GM23338 (cell line): ENCODE measurements at regions not wholly inside any gene's neighbourhood (a gene's known extent, or its start where the extent isn't known, plus 50 kb on each side); places are given as distances from the start of the nearest gene placed in this dataset.

Experiments used
- ATAC-seq: fragments of 200-7000 bp; cut with Tn5 transposase; 3 replicates; pipeline ENCODE4 v1.9.1; 2020
- DNase-seq: peaks from one replicate; pipeline ENCODE4 v3.0.0-alpha.2; 2015; ENCODE audit warnings: low spot score
- H2AFZ ChIP-seq: fragments of 200-600 bp; sonication (generic); 2 replicates; pipeline ENCODE4 v1.8.0; 2016; ENCODE audit warnings: antibody characterized with exemption, mild to moderate bottlenecking, moderate library complexity
- H3F3A ChIP-seq: fragments of 200-600 bp; sonication (generic); replicated peaks from 2 replicates; pipeline ENCODE4 v1.8.0; 2017; ENCODE audit warnings: antibody characterized with exemption, mixed run types, low read depth
- H3K27ac ChIP-seq: fragments of 200-600 bp; sonication (generic); 2 replicates; pipeline ENCODE4 v1.6.1; 2016; ENCODE audit warnings: low read depth
- H3K27me3 ChIP-seq: fragments of 200-600 bp; sonication (generic); 2 replicates; pipeline ENCODE4 v1.8.0; 2016; ENCODE audit warnings: mild to moderate bottlenecking, mixed run types, moderate library complexity; ENCODE audit not compliant: insufficient read depth
- H3K36me3 ChIP-seq: fragments of 200-600 bp; sonication (generic); 2 replicates; pipeline ENCODE4 v1.8.0; 2016; ENCODE audit warnings: mild to moderate bottlenecking; ENCODE audit not compliant: insufficient read depth
- H3K4me1 ChIP-seq: fragments of 200-600 bp; sonication (generic); 2 replicates; pipeline ENCODE4 v1.8.0; 2016; ENCODE audit warnings: mild to moderate bottlenecking, moderate library complexity; ENCODE audit not compliant: insufficient read depth
- H3K4me2 ChIP-seq: fragments of 200-600 bp; sonication (generic); 2 replicates; pipeline ENCODE4 v1.7.1; 2017; ENCODE audit warnings: mixed run types
- H3K4me3 ChIP-seq: fragments of 200-600 bp; sonication (generic); 2 replicates; pipeline ENCODE4 v1.6.1; 2016; ENCODE audit warnings: mixed run types
- H3K79me2 ChIP-seq: fragments of 200-600 bp; sonication (generic); replicated peaks from 2 replicates; pipeline ENCODE4 v1.8.0; 2017; ENCODE audit warnings: mild to moderate bottlenecking; ENCODE audit not compliant: insufficient read depth
- H3K9me2 ChIP-seq: fragments of 200-600 bp; sonication (generic); 2 replicates; pipeline ENCODE4 v1.8.0; 2017; ENCODE audit not compliant: insufficient read depth
- H4K20me1 ChIP-seq: fragments of 200-600 bp; sonication (generic); replicated peaks from 2 replicates; pipeline ENCODE4 v1.8.0; 2017; ENCODE audit warnings: mild to moderate bottlenecking; ENCODE audit not compliant: insufficient read depth
- H3K27ac Mint-ChIP-seq: 2 replicates; pipeline ENCODE4 v1.8.0; 2020; ENCODE audit warnings: inconsistent platforms, mild to moderate bottlenecking, moderate library complexity, mixed read lengths
- H3K27me3 Mint-ChIP-seq: 3 replicates; pipeline ENCODE4 v1.8.0; 2022; ENCODE audit warnings: low read depth, mild to moderate bottlenecking, moderate library complexity, mixed read lengths, inconsistent platforms; ENCODE audit not compliant: insufficient read depth, poor library complexity
- H3K36me3 Mint-ChIP-seq: 3 replicates; pipeline ENCODE4 v1.8.0; 2021; ENCODE audit warnings: low read depth, mild to moderate bottlenecking, inconsistent platforms, moderate library complexity, mixed read lengths
- H3K4me1 Mint-ChIP-seq: 3 replicates; pipeline ENCODE4 v1.8.0; 2020; ENCODE audit warnings: mild to moderate bottlenecking, inconsistent platforms, mixed read lengths
- H3K4me3 Mint-ChIP-seq: 3 replicates; pipeline ENCODE4 v1.8.0; 2021; ENCODE audit warnings: moderate library complexity, mild to moderate bottlenecking, inconsistent platforms, mixed read lengths
- H3K9me3 Mint-ChIP-seq: 3 replicates; pipeline ENCODE4 v1.8.0; 2020; ENCODE audit warnings: moderate library complexity, mild to moderate bottlenecking, inconsistent platforms, mixed read lengths
- EZH2phosphoT487 ChIP-seq: fragments of 200-600 bp; sonication (generic); IDR thresholded peaks from one replicate; pipeline ENCODE4 v1.8.1; 2018; ENCODE audit warnings: antibody characterized with exemption; ENCODE audit not compliant: unreplicated experiment
- JUNB ChIP-seq: IDR thresholded peaks from one replicate; pipeline ENCODE4 v1.6.1; 2016; ENCODE audit warnings: antibody characterized with exemption; ENCODE audit not compliant: unreplicated experiment
- NANOG ChIP-seq: IDR thresholded peaks from 2 replicates; pipeline ENCODE4 v1.6.1; 2016; ENCODE audit warnings: antibody characterized with exemption, borderline replicate concordance
- POLR2AphosphoS5 ChIP-seq: IDR thresholded peaks from 2 replicates; pipeline ENCODE4 v1.6.1; 2016; ENCODE audit warnings: antibody characterized with exemption, low read depth
- ZNF114 ChIP-seq: fragments of 250-450 bp; sonication (Bioruptor Pico); IDR thresholded peaks from 2 replicates; pipeline ENCODE4 v1.5.0; 2020; ENCODE audit warnings: mild to moderate bottlenecking, moderate library complexity
- ZNF331 ChIP-seq: fragments of 250-450 bp; sonication (Bioruptor Pico); IDR thresholded peaks from 2 replicates; pipeline ENCODE4 v1.5.0; 2020; ENCODE audit warnings: low read depth, mild to moderate bottlenecking, moderate library complexity
- TF ChIP-seq, protein P1 (sequence below): IDR thresholded peaks from one replicate; pipeline ENCODE4 v1.6.1; 2018; ENCODE audit warnings: antibody characterized with exemption; ENCODE audit not compliant: unreplicated experiment

- Histone ChIP-seq H3K4me2 (no peak overlapping the region), H3K4me3 (no peak overlapping the region), H3K27ac (no peak overlapping the region), H3K27me3 (no peaks in the 10 kb centered on the region), H3K9me2 (no peaks in the 10 kb centered on the region), H3F3A (no peaks in the 10 kb centered on the region), H4K20me1 (no peaks in the 10 kb centered on the region), H2AFZ (no peak overlapping the region), H3K79me2 (no peaks in the 10 kb centered on the region), H3K4me1 (no peaks in the 10 kb centered on the region), H3K36me3 (no peaks in the 10 kb centered on the region)
- TF ChIP-seq JUNB, result no peak
- no peak for TF ChIP-seq ZNF331 (CRISPR knock-in tag)
- TF ChIP-seq EZH2phosphoT487, result no peak
- TF ChIP-seq, protein P1, sequence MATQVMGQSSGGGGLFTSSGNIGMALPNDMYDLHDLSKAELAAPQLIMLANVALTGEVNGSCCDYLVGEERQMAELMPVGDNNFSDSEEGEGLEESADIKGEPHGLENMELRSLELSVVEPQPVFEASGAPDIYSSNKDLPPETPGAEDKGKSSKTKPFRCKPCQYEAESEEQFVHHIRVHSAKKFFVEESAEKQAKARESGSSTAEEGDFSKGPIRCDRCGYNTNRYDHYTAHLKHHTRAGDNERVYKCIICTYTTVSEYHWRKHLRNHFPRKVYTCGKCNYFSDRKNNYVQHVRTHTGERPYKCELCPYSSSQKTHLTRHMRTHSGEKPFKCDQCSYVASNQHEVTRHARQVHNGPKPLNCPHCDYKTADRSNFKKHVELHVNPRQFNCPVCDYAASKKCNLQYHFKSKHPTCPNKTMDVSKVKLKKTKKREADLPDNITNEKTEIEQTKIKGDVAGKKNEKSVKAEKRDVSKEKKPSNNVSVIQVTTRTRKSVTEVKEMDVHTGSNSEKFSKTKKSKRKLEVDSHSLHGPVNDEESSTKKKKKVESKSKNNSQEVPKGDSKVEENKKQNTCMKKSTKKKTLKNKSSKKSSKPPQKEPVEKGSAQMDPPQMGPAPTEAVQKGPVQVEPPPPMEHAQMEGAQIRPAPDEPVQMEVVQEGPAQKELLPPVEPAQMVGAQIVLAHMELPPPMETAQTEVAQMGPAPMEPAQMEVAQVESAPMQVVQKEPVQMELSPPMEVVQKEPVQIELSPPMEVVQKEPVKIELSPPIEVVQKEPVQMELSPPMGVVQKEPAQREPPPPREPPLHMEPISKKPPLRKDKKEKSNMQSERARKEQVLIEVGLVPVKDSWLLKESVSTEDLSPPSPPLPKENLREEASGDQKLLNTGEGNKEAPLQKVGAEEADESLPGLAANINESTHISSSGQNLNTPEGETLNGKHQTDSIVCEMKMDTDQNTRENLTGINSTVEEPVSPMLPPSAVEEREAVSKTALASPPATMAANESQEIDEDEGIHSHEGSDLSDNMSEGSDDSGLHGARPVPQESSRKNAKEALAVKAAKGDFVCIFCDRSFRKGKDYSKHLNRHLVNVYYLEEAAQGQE, result no peak
- no peak for TF ChIP-seq NANOG
- TF ChIP-seq POLR2AphosphoS5, result no peak
- TF ChIP-seq ZNF114, result no peak
- ATAC-seq (no peak), DNase-seq (no peak)
- H3K9me3 Mint-ChIP-seq, result peaks cover 10% of the 10 kb centered on the region; the same call in 2 of the 3 replicates
- no peak overlapping the region for H3K4me3 Mint-ChIP-seq
- no peak overlapping the region for H3K27ac Mint-ChIP-seq
- H3K36me3 Mint-ChIP-seq, result no peaks in the 10 kb centered on the region; the same call in 2 of the 3 replicates
- H3K4me1 Mint-ChIP-seq, result no peaks in the 10 kb centered on the region
- H3K27me3 Mint-ChIP-seq, result peaks cover 7% of the 10 kb centered on the region
Measured at GRCh38 chr9:82054264-82055015, 65.9 kb downstream of the SPATA31D1 start.

DNA sequence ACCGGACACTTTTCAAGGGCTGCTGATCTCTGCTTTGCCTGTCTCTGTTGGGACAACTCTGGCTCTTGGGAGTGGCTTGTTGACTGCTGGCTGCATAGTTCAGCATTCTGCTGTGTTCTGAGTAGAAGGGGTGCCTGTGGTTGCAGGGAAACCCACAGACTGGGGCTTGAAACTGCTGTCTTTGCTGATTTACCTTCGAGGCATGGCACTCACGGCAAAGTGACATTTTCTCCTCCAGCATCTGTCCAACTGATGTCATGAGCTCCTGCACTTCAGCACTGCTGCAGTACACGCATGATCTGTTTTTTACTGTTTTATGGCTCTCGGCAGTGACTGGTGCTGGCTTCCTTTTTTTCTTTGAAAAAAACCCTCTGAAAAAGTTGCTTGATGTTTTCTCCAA is 69.2 kb downstream of the SPATA31D1 start:
- peaks cover 9% of the 10 kb centered on the region; the same call in 2 of the 3 replicates for H3K36me3 Mint-ChIP-seq
- no peak overlapping the region for H3K27ac Mint-ChIP-seq
- H2AFZ ChIP-seq, result no peak overlapping the region
- H3K4me2 ChIP-seq, result no peak overlapping the region
- no peak overlapping the region for H3K27ac ChIP-seq
- H3K27me3 ChIP-seq, result no peaks in the 10 kb centered on the region
- H4K20me1 ChIP-seq, result no peaks in the 10 kb centered on the region
- H3K79me2 ChIP-seq, result no peaks in the 10 kb centered on the region
- no peak for ATAC-seq
- no peaks in the 10 kb centered on the region; the same call in 2 of the 3 replicates for H3K4me1 Mint-ChIP-seq
- no peak for DNase-seq
- H3K27me3 Mint-ChIP-seq, result peaks cover 9% of the 10 kb centered on the region
- H3K36me3 ChIP-seq, result no peaks in the 10 kb centered on the region
- peaks cover 24% of the 10 kb centered on the region for H3K9me3 Mint-ChIP-seq
- H3F3A ChIP-seq, result no peaks in the 10 kb centered on the region
- no peaks in the 10 kb centered on the region for H3K9me2 ChIP-seq
- TF ChIP-seq JUNB, result no peak
- H3K4me3 ChIP-seq, result no peak overlapping the region
- H3K4me1 ChIP-seq, result no peaks in the 10 kb centered on the region
- no peak overlapping the region for H3K4me3 Mint-ChIP-seq
